SK-N-SH (cell line): ENCODE measurements at regions not wholly inside any gene's neighbourhood (a gene's known extent, or its start where the extent isn't known, plus 50 kb on each side); places are given as distances from the start of the nearest gene placed in this dataset.

Experiments used
- CTCF ChIA-PET: fragments of 300-600, 350-600 bp; formaldehyde crosslinking; extraction: SDS; loops from one replicate; lab custom pipeline; 2021; lab: Yijun Ruan, JAX
- POLR2A ChIA-PET: fragments of 350-600 bp; sonication (Branson Sonifier 250); formaldehyde crosslinking; extraction: SDS; loops from one replicate; lab custom pipeline; 2020; ENCODE audit warnings: antibody characterized with exemption, inconsistent platforms; lab: Yijun Ruan, JAX
- DNase-seq: peaks from one replicate; pipeline ENCODE4 v3.0.0; 2012
- H2AFZ ChIP-seq: fragments of 200-600 bp; sonication (generic); 2 replicates; pipeline ENCODE4 v1.8.1; 2016; ENCODE audit warnings: antibody characterized with exemption, mild to moderate bottlenecking, low read depth
- H3F3A ChIP-seq: fragments of 200-600 bp; sonication (generic); replicated peaks from 2 replicates; pipeline ENCODE3; 2016; ENCODE audit warnings: antibody characterized with exemption, mild to moderate bottlenecking; ENCODE audit not compliant: insufficient read depth
- H3K27ac ChIP-seq, 2 experiments: fragments of 200-500 bp in 1 of 2; fragments of 200-600 bp in 1 of 2; sonication (Bioruptor generic) in 1 of 2; sonication (generic), shearing (Covaris generic) in 1 of 2; 2 replicates each; pipeline versions ENCODE4 v1.5.1 to v1.6.1; 2014 to 2016; ENCODE audit warnings: low read depth in 2 of 2, inconsistent platforms in 1 of 2, low read length in 1 of 2, mild to moderate bottlenecking in 1 of 2, mixed read lengths in 1 of 2
- H3K27me3 ChIP-seq: fragments of 200-600 bp; sonication (generic), shearing (Covaris generic); 2 replicates; pipeline ENCODE4 v1.6.1; 2016; ENCODE audit warnings: mixed run types; ENCODE audit not compliant: insufficient read depth
- H3K36me3 ChIP-seq, 2 experiments: fragments of 200-500 bp in 1 of 2; fragments of 200-600 bp in 1 of 2; sonication (Bioruptor generic) in 1 of 2; sonication (generic) in 1 of 2; replicated peaks in 1 of 2; 2 replicates each; pipeline versions ENCODE3 to v1.5.1; 2014 to 2016; ENCODE audit warnings: low read length in 1 of 2, mild to moderate bottlenecking in 1 of 2; ENCODE audit not compliant: insufficient read depth in 2 of 2, control insufficient read depth in 1 of 2
- H3K4me1 ChIP-seq, 2 experiments: fragments of 200-500 bp in 1 of 2; fragments of 200-600 bp in 1 of 2; sonication (Bioruptor generic) in 1 of 2; sonication (generic), shearing (Covaris generic) in 1 of 2; 2 replicates each; pipeline versions ENCODE4 v1.5.1 to v1.6.1; 2014 to 2016; ENCODE audit warnings: low read depth in 1 of 2, low read length in 1 of 2, mixed run types in 1 of 2; ENCODE audit not compliant: insufficient read depth in 2 of 2, control insufficient read depth in 1 of 2
- H3K4me2 ChIP-seq: fragments of 200-600 bp; sonication (generic), shearing (Covaris generic); 2 replicates; pipeline ENCODE4 v1.6.1; 2017; ENCODE audit warnings: mixed run types
- H3K4me3 ChIP-seq, 2 experiments: fragments of 200-500 bp in 1 of 2; fragments of 200-600 bp in 1 of 2; sonication (Bioruptor generic) in 1 of 2; sonication (generic), shearing (Covaris generic) in 1 of 2; 2 replicates each; pipeline versions ENCODE4 v1.5.1 to v1.8.1; 2014 to 2016; ENCODE audit warnings: low read depth in 2 of 2, inconsistent platforms in 1 of 2, low read length in 1 of 2, mild to moderate bottlenecking in 1 of 2, mixed read lengths in 1 of 2, moderate library complexity in 1 of 2
- H3K79me2 ChIP-seq: fragments of 200-600 bp; sonication (generic); 2 replicates; pipeline ENCODE4 v1.8.1; 2017; ENCODE audit warnings: mild to moderate bottlenecking; ENCODE audit not compliant: insufficient read depth
- H3K9ac ChIP-seq: fragments of 200-600 bp; sonication (generic); 2 replicates; pipeline ENCODE4 v1.6.1; 2017; ENCODE audit warnings: mixed run types
- H3K9me2 ChIP-seq: fragments of 200-600 bp; sonication (generic); 2 replicates; pipeline ENCODE4 v1.6.1; 2017; ENCODE audit warnings: mixed run types
- H3K9me3 ChIP-seq: fragments of 200-600 bp; sonication (generic); 2 replicates; pipeline ENCODE4 v1.6.1; 2017; ENCODE audit warnings: mixed run types, mild to moderate bottlenecking, moderate library complexity
- H4K20me1 ChIP-seq: fragments of 200-600 bp; sonication (generic); 2 replicates; pipeline ENCODE4 v1.6.1; 2017; ENCODE audit warnings: mild to moderate bottlenecking, mixed run types; ENCODE audit not compliant: insufficient read depth
- CHD2 ChIP-seq: fragments of 150-350 bp; IDR thresholded peaks from 2 replicates; pipeline ENCODE4 v1.6.1; 2018; ENCODE audit warnings: low read length; ENCODE audit not compliant: partially characterized antibody
- FOSL2 ChIP-seq: IDR thresholded peaks from 2 replicates; pipeline ENCODE4 v1.4.0; 2012; ENCODE audit warnings: low read depth, mild to moderate bottlenecking, moderate library complexity, borderline replicate concordance
- GATA2 ChIP-seq: sonication (generic); formaldehyde crosslinking; IDR thresholded peaks from 2 replicates; pipeline ENCODE4 v1.5.0; 2020; ENCODE audit warnings: mild to moderate bottlenecking, missing genetic modification reagents
- IRF3 ChIP-seq: fragments of 150-350 bp; IDR thresholded peaks from 2 replicates; pipeline ENCODE4 v1.6.1; 2016; ENCODE audit warnings: mild to moderate bottlenecking, low read depth, low read length
- JUND ChIP-seq: IDR thresholded peaks from 2 replicates; pipeline ENCODE4 v1.4.0; 2012
- MEF2A ChIP-seq: IDR thresholded peaks from 2 replicates; pipeline ENCODE4 v1.4.0; 2012; ENCODE audit warnings: low read depth, borderline replicate concordance
- RCOR1 ChIP-seq: fragments of 150-350 bp; IDR thresholded peaks from 2 replicates; pipeline ENCODE4 v1.6.1; 2017; ENCODE audit warnings: antibody characterized with exemption, low read length
- RXRA ChIP-seq: IDR thresholded peaks from 2 replicates; pipeline ENCODE4 v1.4.0; 2012; ENCODE audit warnings: low read depth, mild to moderate bottlenecking, borderline replicate concordance
- TCF12 ChIP-seq: IDR thresholded peaks from 2 replicates; pipeline ENCODE4 v1.4.0; 2012
- TEAD4 ChIP-seq: IDR thresholded peaks from 2 replicates; pipeline ENCODE4 v1.4.0; 2012; ENCODE audit warnings: mild to moderate bottlenecking, borderline replicate concordance; ENCODE audit not compliant: insufficient read depth
- USF2 ChIP-seq: fragments of 150-350 bp; IDR thresholded peaks from 2 replicates; pipeline ENCODE4 v1.6.1; 2017; ENCODE audit warnings: antibody characterized with exemption, low read length, low read depth, borderline replicate concordance
- ZBTB33 ChIP-seq: IDR thresholded peaks from 2 replicates; pipeline ENCODE4 v1.4.0; 2012; ENCODE audit warnings: low read depth, borderline replicate concordance
- WGBS: methylation state at CpG from one replicate; pipeline ENCODE4 v1.1.6; 2017; ENCODE audit warnings: low lambda C conversion rate; 5-methylcytosine and 5-hydroxymethylcytosine counted together
- TF ChIP-seq, protein P1 (sequence below): IDR thresholded peaks from 2 replicates; pipeline ENCODE4; 2012
- TF ChIP-seq, protein P2 (sequence below): fragments of 200-600 bp; sonication (generic); IDR thresholded peaks from 2 replicates; pipeline ENCODE4 v1.6.1; 2017; ENCODE audit warnings: antibody characterized with exemption, mild to moderate bottlenecking, moderate library complexity
- TF ChIP-seq, protein P3 (sequence below): IDR thresholded peaks from 2 replicates; pipeline ENCODE4 v1.4.0; 2012; ENCODE audit warnings: low read depth, borderline replicate concordance

- Histone ChIP-seq H3K4me3 (no peak overlapping the region), H3K9me3 (no peaks in the 10 kb centered on the region), H3K4me1 (peaks cover 0 to 8% of the 10 kb centered on the region in 2 experiments; a peak in 1 of 4 replicates), H3F3A (no peaks in the 10 kb centered on the region), H3K9ac (no peak overlapping the region), H2AFZ (no peak overlapping the region), H3K27me3 (no peaks in the 10 kb centered on the region), H3K9me2 (no peaks in the 10 kb centered on the region), H3K27ac (no peak overlapping the region), H4K20me1 (no peaks in the 10 kb centered on the region), H3K36me3 (no peaks in the 10 kb centered on the region), H3K79me2 (no peaks in the 10 kb centered on the region), H3K4me2 (no peak overlapping the region)
- DNase-seq: no peak
- TF ChIP-seq RCOR1: no peak
- no peak for TF ChIP-seq RXRA
- no peak for TF ChIP-seq IRF3
- WGBS: 18% methylated on average over 7 of the region's 7 CpGs
- ChIA-PET CTCF (interaction anchor here (1.5 kb wide), 1 partner anchor 13 kb away, joined by 4 read pairs; no protein-coding TSS in a partner anchor), POLR2A (no interaction called here)
Observed at GRCh38 chr15:31561156-31561555, 234.5 kb downstream of the KLF13 start.

- H3K27me3 ChIP-seq: no peaks in the 10 kb centered on the region
- no peaks in the 10 kb centered on the region for H3K36me3 ChIP-seq
- H3K9me3 ChIP-seq: no peaks in the 10 kb centered on the region
- WGBS: 37% methylated on average over 5 of the region's 5 CpGs
- TF ChIP-seq IRF3 (no peak), RCOR1 (no peak), TCF12 (no peak), CHD2 (no peak), TEAD4 (no peak), USF2 (no peak), ZBTB33 (no peak), FOSL2 (no peak), GATA2 (CRISPR knock-in tag) (no peak), RXRA (no peak), MEF2A (no peak), JUND (no peak)
- TF ChIP-seq, protein P1, sequence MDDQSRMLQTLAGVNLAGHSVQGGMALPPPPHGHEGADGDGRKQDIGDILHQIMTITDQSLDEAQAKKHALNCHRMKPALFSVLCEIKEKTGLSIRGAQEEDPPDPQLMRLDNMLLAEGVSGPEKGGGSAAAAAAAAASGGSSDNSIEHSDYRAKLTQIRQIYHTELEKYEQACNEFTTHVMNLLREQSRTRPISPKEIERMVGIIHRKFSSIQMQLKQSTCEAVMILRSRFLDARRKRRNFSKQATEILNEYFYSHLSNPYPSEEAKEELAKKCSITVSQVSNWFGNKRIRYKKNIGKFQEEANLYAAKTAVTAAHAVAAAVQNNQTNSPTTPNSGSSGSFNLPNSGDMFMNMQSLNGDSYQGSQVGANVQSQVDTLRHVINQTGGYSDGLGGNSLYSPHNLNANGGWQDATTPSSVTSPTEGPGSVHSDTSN: no peak
- TF ChIP-seq, protein P2, sequence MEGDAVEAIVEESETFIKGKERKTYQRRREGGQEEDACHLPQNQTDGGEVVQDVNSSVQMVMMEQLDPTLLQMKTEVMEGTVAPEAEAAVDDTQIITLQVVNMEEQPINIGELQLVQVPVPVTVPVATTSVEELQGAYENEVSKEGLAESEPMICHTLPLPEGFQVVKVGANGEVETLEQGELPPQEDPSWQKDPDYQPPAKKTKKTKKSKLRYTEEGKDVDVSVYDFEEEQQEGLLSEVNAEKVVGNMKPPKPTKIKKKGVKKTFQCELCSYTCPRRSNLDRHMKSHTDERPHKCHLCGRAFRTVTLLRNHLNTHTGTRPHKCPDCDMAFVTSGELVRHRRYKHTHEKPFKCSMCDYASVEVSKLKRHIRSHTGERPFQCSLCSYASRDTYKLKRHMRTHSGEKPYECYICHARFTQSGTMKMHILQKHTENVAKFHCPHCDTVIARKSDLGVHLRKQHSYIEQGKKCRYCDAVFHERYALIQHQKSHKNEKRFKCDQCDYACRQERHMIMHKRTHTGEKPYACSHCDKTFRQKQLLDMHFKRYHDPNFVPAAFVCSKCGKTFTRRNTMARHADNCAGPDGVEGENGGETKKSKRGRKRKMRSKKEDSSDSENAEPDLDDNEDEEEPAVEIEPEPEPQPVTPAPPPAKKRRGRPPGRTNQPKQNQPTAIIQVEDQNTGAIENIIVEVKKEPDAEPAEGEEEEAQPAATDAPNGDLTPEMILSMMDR: no peak
- TF ChIP-seq, protein P3, sequence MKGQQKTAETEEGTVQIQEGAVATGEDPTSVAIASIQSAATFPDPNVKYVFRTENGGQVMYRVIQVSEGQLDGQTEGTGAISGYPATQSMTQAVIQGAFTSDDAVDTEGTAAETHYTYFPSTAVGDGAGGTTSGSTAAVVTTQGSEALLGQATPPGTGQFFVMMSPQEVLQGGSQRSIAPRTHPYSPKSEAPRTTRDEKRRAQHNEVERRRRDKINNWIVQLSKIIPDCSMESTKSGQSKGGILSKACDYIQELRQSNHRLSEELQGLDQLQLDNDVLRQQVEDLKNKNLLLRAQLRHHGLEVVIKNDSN: no peak
- TF ChIP-seq, all 33 proteins: peak for 0
- Histone ChIP-seq H2AFZ (no peak overlapping the region), H3K79me2 (no peaks in the 10 kb centered on the region), H3K9me2 (no peaks in the 10 kb centered on the region), H3K27ac (no peak overlapping the region), H3K9ac (no peak overlapping the region), H3K4me1 (peaks cover 0 to 8% of the 10 kb centered on the region in 2 experiments; a peak in 1 of 4 replicates), H3K4me3 (no peak overlapping the region), H3K4me2 (no peak overlapping the region), H3F3A (no peaks in the 10 kb centered on the region), H4K20me1 (no peaks in the 10 kb centered on the region)
- ChIA-PET POLR2A (no interaction called here), CTCF (interaction anchor here (1.0 kb wide), 1 partner anchor 12 kb away, joined by 3 read pairs; no protein-coding TSS in a partner anchor)
- DNase-seq: no peak
Observed at GRCh38 chr15:31563001-31563400, 236.4 kb downstream of the KLF13 start.
